Stimulated activated CD8-positive, alpha-beta memory T cell treated with anti-CD3 and anti-CD28 coated beads, Interleukin-15, amount 100 ng/mL, for 48 hours (primary cell): ENCODE measurements at regions not wholly inside any gene's neighbourhood (a gene's known extent, or its start where the extent isn't known, plus 50 kb on each side); places are given as distances from the start of the nearest gene placed in this dataset.

Experiments
- DNase-seq, 2 donors: peaks; one replicate each; pipeline ENCODE4 v3.0.0-alpha.2; 2020; ENCODE audit warnings: low read depth in 2 of 2

DNA sequence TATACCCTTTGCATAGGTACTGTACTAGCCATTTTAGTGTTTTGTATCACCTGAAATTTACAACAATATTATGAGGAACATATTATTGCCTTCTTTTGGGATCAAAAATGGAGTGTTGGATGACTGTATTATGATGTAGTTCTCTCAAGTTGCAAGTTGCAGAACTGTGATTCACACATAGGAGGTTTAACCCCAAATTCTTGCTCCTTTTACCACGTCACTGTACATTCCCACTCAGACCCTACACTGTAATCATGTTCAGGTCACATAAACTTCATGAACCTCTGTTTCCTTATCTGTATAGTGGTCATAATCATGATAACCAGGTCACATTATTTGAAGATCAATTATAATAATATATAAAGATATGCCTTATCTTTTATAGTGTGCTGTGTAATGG, 925.1 kb upstream of the TENM4 start:
- no peak for DNase-seq

DNA sequence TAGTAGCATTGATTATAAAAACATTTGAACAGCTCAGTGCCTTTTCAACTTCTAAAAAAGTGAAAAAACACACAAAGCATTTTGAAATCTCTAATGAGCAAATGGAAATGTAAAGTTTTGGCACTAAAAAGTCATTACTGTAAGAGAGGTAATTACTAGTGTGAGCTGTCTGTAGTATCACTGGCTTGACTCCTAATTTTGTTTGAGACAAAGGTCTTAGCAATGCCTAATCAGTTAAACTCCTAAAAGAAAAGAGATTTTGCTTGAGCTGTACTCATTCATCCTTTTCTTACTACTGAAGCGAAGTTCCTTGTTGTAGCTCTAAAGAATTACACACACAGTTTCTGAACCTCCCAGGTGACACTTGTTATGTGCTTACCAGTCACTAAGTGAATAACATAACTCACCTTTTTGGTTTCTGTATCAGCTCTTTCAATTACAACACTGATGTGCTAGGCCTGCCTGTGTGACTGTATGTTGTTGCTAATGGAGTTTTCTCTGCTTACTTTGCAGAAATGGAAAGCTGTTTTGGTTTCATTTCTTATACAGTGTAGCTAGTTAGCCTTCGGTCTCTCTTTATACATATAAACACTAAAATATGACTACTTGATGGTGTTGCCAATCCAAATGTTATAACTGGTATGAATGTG, 924.4 kb upstream of the TENM4 start:
- DNase-seq = no peak

- DNase-seq = no peak
Observed at GRCh38 chr11:80362563-80363340, 921.9 kb upstream of the TENM4 start.

DNA sequence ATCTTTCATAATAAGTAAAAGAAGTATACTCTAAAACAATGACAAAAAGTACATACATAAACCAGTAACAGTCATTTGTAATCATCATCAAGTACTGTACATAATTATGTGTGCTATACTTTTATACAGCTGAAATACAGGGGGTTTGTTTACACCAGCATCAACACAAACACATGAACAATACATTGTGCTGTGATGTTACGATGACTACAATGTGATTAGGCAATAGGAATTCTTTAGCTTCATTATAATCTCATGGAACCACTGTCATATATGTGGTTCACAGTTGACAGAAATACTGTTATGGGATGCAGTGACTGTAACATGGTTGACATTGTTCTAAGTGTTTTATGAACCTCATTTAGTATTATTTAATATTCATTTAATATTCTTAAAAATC, 914.4 kb upstream of the TENM4 start:
- DNase-seq = no peak

DNA sequence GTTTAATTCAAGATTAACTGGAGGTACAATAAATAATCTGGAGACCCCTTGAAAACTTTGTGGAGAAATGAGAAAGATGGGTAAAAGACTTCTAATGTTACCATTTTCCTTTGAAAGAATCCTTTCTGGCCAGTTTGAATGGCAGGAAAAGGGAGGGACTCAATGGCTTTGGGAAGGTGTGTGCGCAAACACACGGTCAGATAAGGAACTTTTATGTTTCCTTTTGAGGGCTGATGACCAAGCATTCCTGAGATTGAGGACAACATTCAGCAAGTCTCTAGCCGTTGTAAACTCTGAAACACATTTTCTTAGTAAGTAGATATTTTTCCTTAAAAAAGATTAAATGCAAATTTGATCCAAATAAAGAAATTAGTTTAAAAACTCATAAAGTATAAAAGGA, 909.7 kb upstream of the TENM4 start:
- DNase-seq = no peak

DNA sequence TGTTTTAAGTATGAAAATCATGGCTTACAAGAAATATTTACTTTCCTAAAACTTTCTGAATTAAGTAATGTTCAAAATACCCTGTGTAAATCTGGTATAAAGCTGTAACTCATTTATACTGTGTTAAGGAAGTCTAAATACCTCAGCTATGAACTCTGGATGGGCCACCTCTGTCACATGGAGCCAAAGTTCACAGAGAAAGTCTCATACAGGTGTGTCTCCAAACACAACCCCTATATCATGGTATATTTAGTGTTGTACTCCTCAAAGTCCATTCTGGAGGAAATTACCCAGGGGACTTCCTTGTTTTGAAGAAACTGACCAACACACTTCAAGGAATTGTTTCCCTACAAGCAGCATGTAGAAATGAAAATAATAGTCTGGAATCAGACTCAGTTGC, 909.2 kb upstream of the TENM4 start:
- no peak for DNase-seq

- no peak for DNase-seq
Observed at GRCh38 chr11:80346353-80347059, 905.7 kb upstream of the TENM4 start.

DNA sequence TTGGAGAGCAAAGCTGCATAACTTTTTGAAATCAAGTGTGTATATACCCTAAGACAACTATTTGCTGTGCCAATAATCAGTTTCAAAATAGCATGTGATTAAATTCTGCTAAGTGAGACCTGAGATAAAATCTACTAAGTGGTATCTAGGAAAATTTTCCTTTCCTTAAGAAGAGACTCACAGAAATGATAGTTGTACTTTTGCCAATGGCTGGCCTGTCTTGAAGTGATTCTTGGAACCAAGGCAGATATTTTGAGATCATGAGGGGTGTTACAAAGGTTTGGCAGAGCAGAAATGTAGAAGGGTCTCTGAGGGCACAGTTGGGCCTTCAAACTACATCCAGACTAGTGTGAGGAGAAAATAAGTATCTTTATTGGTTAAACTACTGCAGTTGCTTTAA, 902.6 kb upstream of the TENM4 start:
- no peak for DNase-seq

DNA sequence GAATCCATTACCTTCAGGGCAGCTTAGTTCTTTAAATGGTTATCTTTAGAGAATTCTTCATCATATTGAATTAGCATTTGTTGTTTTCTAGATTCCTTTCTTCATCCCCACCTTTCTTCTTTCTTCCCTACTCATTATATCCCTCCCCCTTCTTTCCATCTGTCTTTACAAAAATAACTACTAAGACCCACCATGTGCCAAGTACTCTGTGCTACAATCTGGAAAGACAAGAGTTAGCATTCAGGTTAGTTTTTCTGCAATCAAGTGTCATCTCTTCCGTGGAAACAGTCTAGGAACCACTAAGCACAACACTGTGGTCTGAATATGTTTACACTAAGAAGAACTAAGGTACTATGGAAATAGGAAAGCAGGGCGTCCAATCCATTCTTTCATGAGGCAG, 897.4 kb upstream of the TENM4 start:
- DNase-seq = no peak

DNA sequence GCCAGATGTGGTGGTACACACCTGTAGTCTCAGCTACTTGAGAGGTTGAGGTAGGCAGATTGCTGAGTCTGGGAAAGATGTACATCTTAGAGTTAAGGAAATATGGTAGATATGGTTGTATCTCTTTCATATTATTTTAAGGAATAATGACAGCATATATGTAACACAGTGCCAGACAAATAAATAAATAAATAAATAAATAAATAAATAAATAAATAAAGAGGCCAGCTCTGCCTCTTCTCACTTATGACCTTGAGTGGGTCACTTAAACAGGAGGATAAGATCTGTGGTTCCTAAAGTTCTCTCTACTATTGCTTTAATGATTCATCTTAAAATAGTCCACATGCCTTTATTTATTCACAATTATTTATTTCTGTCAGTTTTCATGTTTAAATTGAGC, 890.9 kb upstream of the TENM4 start:
- DNase-seq = no peak

DNA sequence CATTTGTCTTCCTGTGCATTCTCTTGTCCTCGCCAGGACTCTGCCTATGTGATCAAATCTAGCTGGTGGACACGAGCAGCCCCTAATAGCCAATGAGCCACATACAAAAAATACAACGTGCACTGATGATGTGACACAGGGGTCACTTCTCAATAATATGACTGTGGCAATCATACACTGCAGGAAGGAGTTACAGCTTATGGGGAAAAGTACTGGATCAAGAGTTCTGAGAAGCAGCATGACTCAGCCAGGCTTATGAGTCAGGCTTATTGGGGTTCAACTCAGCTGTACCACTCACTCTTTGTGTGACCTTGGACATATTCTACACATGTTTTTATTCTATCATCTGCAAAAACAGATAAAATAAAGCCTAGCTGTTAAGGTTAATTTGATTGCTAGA, 889.4 kb upstream of the TENM4 start:
- no peak for DNase-seq

DNA sequence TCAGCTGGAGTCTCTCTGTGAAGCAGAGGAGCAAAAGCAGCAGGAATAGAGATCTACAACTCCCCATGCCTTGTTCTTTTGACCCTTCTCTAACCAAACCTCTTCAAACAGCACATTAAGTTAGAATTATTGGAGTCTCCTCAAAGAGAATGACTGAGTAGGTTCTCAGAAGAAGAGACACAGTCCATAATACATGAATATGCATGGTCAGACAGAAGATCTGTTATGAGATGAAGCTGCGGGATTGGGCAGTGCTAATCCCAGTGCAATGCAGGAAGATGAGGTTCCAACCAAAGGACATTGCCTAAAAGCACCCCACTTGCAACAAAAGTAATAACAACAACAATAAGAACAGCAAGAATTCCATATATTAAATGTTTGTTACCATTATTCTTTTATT, 887.9 kb upstream of the TENM4 start:
- DNase-seq = no peak

GRCh38 chr11:80327956-80328614, 887.3 kb upstream of the TENM4 start:
- no peak for DNase-seq

- no peak for DNase-seq
Observed at GRCh38 chr11:80321786-80322185, 881.0 kb upstream of the TENM4 start.

DNA sequence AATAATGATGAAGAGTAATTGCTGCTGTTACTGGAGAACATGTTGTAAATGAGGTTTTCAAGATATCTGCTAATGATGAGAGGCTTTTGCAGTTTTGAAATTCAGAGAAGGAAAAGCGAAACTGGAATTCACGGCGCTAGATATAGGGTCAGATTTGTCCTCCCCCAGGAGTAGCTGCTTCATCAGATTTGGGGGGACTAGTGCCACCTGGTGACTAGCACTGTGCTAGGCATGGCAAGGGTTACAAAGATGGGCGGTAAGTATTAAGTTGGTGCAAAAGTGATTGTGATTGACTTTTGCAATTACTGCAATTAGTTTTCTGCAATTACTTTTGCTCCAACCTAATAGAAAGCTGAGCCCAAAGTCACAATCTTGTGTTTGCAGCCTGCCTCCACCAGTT, 879.9 kb upstream of the TENM4 start:
- no peak for DNase-seq

DNA sequence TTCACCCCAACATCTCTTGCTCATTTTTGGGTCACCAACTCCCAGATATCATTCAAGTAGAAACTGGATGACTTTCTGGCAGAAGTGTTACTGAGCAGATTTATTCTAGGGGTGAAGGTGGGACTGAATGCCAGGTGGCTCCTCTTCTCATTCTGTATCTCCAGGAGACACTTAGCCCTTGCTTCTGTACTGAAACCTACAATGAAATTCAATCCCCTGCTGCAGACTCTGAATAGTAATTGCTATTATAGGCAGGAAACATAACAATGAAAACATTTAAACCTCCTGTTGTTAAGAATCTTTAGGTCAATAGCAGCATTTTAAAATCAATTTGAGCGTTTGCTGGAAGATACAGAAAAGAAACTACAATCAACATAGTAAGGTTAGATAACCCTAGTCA, 879.4 kb upstream of the TENM4 start:
- no peak for DNase-seq

GRCh38 chr11:80317612-80318011, 876.8 kb upstream of the TENM4 start:
- DNase-seq = no peak

DNA sequence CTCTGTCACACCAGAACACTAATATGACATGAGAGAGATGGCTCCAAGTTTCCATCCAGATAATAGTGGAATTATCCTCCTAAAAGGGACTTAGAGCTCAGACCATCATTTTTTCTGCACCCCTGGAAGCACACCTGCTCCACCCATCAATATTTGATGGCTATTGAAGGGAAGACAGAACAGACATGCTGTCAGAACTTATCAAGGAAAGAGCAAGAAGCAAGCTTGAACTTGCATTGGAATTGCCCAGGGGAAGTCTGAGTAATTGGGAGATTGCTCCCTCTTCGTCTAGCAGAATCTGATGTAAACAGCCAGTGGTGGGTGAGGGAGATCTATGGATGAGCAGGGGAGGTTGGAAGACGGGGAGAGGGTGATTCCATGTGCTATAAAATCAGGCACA, 874.4 kb upstream of the TENM4 start:
- no peak for DNase-seq

DNA sequence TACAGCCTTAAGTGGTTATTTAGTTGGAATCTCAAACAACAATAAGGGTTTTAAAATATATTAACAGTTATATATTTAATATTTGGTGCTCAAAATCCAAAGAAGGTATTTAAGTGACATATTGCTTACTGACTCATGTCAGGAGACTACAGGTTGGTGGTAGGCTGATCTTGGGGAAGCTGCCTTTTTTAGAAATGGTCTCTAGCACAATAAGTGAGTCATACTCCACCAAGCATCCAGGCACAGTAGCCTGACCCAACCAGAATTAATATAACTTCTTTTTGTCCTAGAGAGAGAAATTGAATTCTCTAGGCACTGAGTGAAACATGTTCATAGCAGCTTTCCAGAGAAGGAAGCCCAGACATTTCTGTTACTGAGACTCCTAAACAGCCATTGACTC, 868.5 kb upstream of the TENM4 start:
- no peak for DNase-seq

DNA sequence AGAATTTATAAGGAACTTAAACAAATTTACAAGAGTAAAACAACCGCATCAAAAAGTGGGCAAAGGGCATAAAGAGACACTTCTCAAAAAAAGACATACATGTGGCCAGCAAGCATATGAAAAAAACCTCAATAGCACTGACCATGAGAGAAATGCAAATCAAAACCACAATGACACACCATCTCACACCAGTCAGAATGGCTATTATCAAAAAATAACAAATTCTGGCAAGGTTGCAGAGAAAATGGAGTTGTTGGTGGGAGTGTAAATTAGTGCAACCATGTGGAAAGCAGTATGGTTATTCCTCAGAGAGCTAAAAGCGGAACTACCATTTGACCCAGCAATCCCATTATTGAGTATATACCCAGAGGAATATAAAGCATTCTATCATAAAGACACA, 866.8 kb upstream of the TENM4 start:
- DNase-seq = no peak

- no peak for DNase-seq
Observed at GRCh38 chr11:80297858-80298632, 857.2 kb upstream of the TENM4 start.

- DNase-seq = no peak
Observed at GRCh38 chr11:80293293-80293692, 852.5 kb upstream of the TENM4 start.
